Upper lobe of right lung (tissue), 1 donor: ENCODE measurements at regions not wholly inside any gene's neighbourhood (a gene's known extent, or its start where the extent isn't known, plus 50 kb on each side); places are given as distances from the start of the nearest gene placed in this dataset.

Experiments used
- ATAC-seq: fragments of 200-7000 bp; cut with Tn5 transposase; one replicate; pipeline ENCODE4 v1.9.1; 2020; ENCODE audit warnings: mild to moderate bottlenecking, moderate library complexity
- DNase-seq: peaks from one replicate; pipeline ENCODE4 v3.0.0-alpha.2; 2020
- H3K27ac ChIP-seq: fragments of 200-600 bp; one replicate; pipeline ENCODE4 v1.8.0; 2022
- H3K27me3 ChIP-seq: fragments of 200-600 bp; one replicate; pipeline ENCODE4 v1.8.0; 2022; ENCODE audit warnings: mild to moderate bottlenecking
- H3K36me3 ChIP-seq: fragments of 200-600 bp; one replicate; pipeline ENCODE4 v1.8.0; 2022
- H3K4me1 ChIP-seq: fragments of 200-600 bp; one replicate; pipeline ENCODE4 v1.8.0; 2022
- H3K4me3 ChIP-seq: fragments of 200-600 bp; one replicate; pipeline ENCODE4 v1.8.0; 2022; ENCODE audit warnings: mild to moderate bottlenecking
- H3K9me3 ChIP-seq: fragments of 200-600 bp; one replicate; pipeline ENCODE4 v1.8.0; 2022
- CTCF ChIP-seq: fragments of 200-600 bp; IDR thresholded peaks from one replicate; pipeline ENCODE4 v1.8.0; 2022; ENCODE audit warnings: antibody characterized with exemption
- intact Hi-C: fragments of 100-400 bp; cut with DNase I; formaldehyde crosslinking; loops from one replicate; pipeline ENCODE4 v1.11.0; 2022
- donor health status: DM: no; HTN: yes; CAD: no; lungs with severe emphysema.

- ATAC-seq (no peak), DNase-seq (no peak)
- TF ChIP-seq CTCF, result no peak
- Histone ChIP-seq H3K36me3 (no peaks in the 10 kb centered on the region), H3K27ac (no peak overlapping the region), H3K27me3 (no peaks in the 10 kb centered on the region), H3K9me3 (no peaks in the 10 kb centered on the region), H3K4me1 (no peaks in the 10 kb centered on the region), H3K4me3 (no peak overlapping the region)
- intact Hi-C loops, result no loop called here
Measured at GRCh38 chr18:55133378-55133777, 174.1 kb upstream of the CCDC68 start.

GRCh38 chr18:55128437-55128836 is 169.2 kb upstream of the CCDC68 start:
- no peak for TF ChIP-seq CTCF
- DNase-seq (no peak), ATAC-seq (no peak)
- H3K27ac ChIP-seq, result no peak overlapping the region
- H3K4me3 ChIP-seq, result no peak overlapping the region
- H3K4me1 ChIP-seq, result no peaks in the 10 kb centered on the region
- H3K36me3 ChIP-seq, result no peaks in the 10 kb centered on the region
- H3K9me3 ChIP-seq, result no peaks in the 10 kb centered on the region
- no peaks in the 10 kb centered on the region for H3K27me3 ChIP-seq
- intact Hi-C loops, result no loop called here

- Histone ChIP-seq H3K4me1 (no peaks in the 10 kb centered on the region), H3K36me3 (no peaks in the 10 kb centered on the region), H3K27me3 (no peaks in the 10 kb centered on the region), H3K9me3 (no peaks in the 10 kb centered on the region), H3K4me3 (no peak overlapping the region), H3K27ac (no peak overlapping the region)
- TF ChIP-seq CTCF, result no peak
- DNase-seq (no peak), ATAC-seq (no peak)
- intact Hi-C loops, result no loop called here
Measured at GRCh38 chr18:55124078-55124763, 165.0 kb upstream of the CCDC68 start.

GRCh38 chr18:55123361-55123760 is 164.1 kb upstream of the CCDC68 start:
- no peak for DNase-seq
- Histone ChIP-seq H3K27ac (no peak overlapping the region), H3K27me3 (no peaks in the 10 kb centered on the region), H3K9me3 (no peaks in the 10 kb centered on the region), H3K4me3 (no peak overlapping the region), H3K36me3 (no peaks in the 10 kb centered on the region), H3K4me1 (no peaks in the 10 kb centered on the region)
- no peak for ATAC-seq
- no peak for TF ChIP-seq CTCF
- intact Hi-C loops, result no loop called here

GRCh38 chr18:55121397-55122170 is 162.3 kb upstream of the CCDC68 start:
- ATAC-seq, result no peak
- H3K4me1 ChIP-seq, result no peaks in the 10 kb centered on the region
- no peak for DNase-seq
- no peaks in the 10 kb centered on the region for H3K9me3 ChIP-seq
- H3K27ac ChIP-seq, result no peak overlapping the region
- no peaks in the 10 kb centered on the region for H3K27me3 ChIP-seq
- no peaks in the 10 kb centered on the region for H3K36me3 ChIP-seq
- no peak for TF ChIP-seq CTCF
- intact Hi-C loops, result no loop called here
- no peak overlapping the region for H3K4me3 ChIP-seq
